Adrenal gland (tissue), 5 donors: ENCODE measurements at regions not wholly inside any gene's neighbourhood (a gene's known extent, or its start where the extent isn't known, plus 50 kb on each side); places are given as distances from the start of the nearest gene placed in this dataset.

ENCODE experiments used
- POLR2A ChIP-seq, 2 donors: fragments of 450-650 bp; IDR thresholded peaks; one replicate each; pipeline ENCODE4 v1.6.1; 2017; ENCODE audit warnings: antibody characterized with exemption in 2 of 2, mild to moderate bottlenecking in 2 of 2, moderate library complexity in 1 of 2
- TF ChIP-seq, protein P1 (sequence below), 6 experiments: fragments of 450-650 bp in 4 of 6; fragments of 200-600 bp in 2 of 6; sonication (generic) in 1 of 6; IDR thresholded peaks; 1 replicate in 5 of 6; 2 replicates in 1 of 6; pipeline versions ENCODE4 v1.5.1 to v1.8.0; 2016 to 2021; ENCODE audit warnings: antibody characterized with exemption in 6 of 6, mild to moderate bottlenecking in 2 of 6, moderate library complexity in 1 of 6
- donor health status: DM: no; HTN: no; CAD: no.

DNA sequence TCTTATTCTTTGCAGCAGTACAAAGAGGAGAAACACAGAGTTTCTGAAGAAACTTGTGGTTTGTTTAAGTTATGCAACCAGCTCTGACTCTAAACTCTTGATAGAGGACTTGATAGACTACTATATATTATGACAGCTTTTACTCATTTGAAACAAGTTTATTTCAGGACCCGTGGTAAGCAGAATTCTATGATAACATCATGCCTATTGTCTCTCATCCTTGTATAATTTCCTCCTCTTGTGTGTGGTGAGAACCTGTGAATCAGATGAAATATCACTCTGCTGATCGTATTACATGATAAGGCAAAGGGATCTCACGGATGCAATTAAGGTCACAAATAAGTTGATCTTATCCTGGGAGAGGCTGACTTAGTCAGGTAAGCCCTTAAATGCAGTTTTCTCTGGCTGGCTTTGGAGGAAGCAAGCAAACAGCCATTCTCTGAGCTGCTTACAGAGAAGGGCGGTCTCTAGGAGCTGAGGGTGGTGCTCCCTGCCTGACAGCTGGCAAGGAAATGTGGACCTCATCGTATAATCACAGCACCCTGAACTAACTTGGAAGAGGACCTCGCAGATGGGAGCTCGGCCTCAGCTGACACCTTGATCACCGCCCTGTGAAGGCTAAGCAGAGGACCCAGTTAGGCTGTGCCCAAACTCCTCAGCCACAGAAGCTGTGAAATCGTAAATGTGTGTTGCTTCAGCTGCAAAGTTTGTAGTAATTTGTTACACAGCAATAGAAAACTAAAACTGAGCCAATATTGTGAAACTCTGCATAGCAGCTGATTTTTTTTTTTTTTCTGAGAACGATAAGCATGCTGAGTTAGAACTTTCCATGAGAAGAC is 151.1 kb upstream of the DPT start:
- TF ChIP-seq, protein P1, sequence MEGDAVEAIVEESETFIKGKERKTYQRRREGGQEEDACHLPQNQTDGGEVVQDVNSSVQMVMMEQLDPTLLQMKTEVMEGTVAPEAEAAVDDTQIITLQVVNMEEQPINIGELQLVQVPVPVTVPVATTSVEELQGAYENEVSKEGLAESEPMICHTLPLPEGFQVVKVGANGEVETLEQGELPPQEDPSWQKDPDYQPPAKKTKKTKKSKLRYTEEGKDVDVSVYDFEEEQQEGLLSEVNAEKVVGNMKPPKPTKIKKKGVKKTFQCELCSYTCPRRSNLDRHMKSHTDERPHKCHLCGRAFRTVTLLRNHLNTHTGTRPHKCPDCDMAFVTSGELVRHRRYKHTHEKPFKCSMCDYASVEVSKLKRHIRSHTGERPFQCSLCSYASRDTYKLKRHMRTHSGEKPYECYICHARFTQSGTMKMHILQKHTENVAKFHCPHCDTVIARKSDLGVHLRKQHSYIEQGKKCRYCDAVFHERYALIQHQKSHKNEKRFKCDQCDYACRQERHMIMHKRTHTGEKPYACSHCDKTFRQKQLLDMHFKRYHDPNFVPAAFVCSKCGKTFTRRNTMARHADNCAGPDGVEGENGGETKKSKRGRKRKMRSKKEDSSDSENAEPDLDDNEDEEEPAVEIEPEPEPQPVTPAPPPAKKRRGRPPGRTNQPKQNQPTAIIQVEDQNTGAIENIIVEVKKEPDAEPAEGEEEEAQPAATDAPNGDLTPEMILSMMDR (IDR thresholded peaks at IDR 0.05) = no peak
- no peak for TF ChIP-seq POLR2A (IDR thresholded peaks at IDR 0.05)
